Activated CD8-positive, alpha-beta memory T cell treated with anti-CD3 and anti-CD28 coated beads, Interleukin-2, amount 10 ng/mL, durations not matched to agents 7 days and 5 days (primary cell): ENCODE measurements at regions not wholly inside any gene's neighbourhood (a gene's known extent, or its start where the extent isn't known, plus 50 kb on each side); places are given as distances from the start of the nearest gene placed in this dataset.
"Not testable (repeated sequence)": the region's sequence is repeated elsewhere in the genome, so short reads cannot be mapped to it uniquely, and the experiment has no call there.

ENCODE experiments used
- ATAC-seq: fragments of 150-1000 bp; cut with Tn5 transposase; one replicate; pipeline ENCODE4 v1.10.0; 2021; ENCODE audit warnings: moderate library complexity
- CTCF ChIA-PET: fragments of 350-600 bp; sonication (Branson Sonifier 250); formaldehyde crosslinking; loops from one replicate; lab custom pipeline; 2021; ENCODE audit warnings: antibody characterized with exemption; lab: Charles Lee
- DNase-seq: peaks from one replicate; pipeline ENCODE4 v3.0.0-alpha.2; 2020
- H3K27ac Mint-ChIP-seq: one replicate; pipeline ENCODE4 v1.8.0; 2021; ENCODE audit warnings: mild to moderate bottlenecking, mixed read lengths
- H3K27me3 Mint-ChIP-seq: one replicate; pipeline ENCODE4 v1.8.0; 2021; ENCODE audit warnings: mixed read lengths
- H3K36me3 Mint-ChIP-seq: one replicate; pipeline ENCODE4 v1.8.0; 2021; ENCODE audit warnings: mild to moderate bottlenecking, mixed read lengths
- H3K4me1 Mint-ChIP-seq: one replicate; pipeline ENCODE4 v1.8.0; 2021; ENCODE audit warnings: mixed read lengths
- H3K4me3 Mint-ChIP-seq: one replicate; pipeline ENCODE4 v1.8.0; 2021; ENCODE audit warnings: mild to moderate bottlenecking, moderate library complexity, mixed read lengths
- H3K9me3 Mint-ChIP-seq: one replicate; pipeline ENCODE4 v1.8.0; 2022; ENCODE audit warnings: low read depth, mixed read lengths

DNA sequence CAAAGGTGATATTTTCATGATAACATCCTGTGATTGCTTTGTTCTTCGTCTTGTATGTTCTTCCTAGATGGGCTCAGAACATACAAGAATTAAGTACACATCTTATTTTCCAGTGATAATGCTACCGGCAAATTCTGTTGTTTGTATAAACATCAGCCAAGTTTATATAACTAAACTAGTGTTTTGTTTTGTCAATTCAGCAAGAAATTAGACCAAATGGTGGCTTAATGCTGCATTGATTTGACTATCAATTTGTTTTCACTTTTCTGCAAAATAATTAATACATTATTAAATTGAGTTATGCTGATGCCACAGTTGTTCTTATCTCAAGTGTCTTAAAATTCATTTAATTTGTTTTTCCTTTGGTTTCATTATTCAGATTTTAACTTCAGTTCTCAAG lies 177.7 kb downstream of the OR4F29 start:
- H3K27ac Mint-ChIP-seq, DNase-seq, H3K36me3 Mint-ChIP-seq, H3K4me3 Mint-ChIP-seq, CTCF ChIA-PET, H3K27me3 Mint-ChIP-seq, ATAC-seq, H3K9me3 Mint-ChIP-seq, H3K4me1 Mint-ChIP-seq: not testable (repeated sequence)

DNA sequence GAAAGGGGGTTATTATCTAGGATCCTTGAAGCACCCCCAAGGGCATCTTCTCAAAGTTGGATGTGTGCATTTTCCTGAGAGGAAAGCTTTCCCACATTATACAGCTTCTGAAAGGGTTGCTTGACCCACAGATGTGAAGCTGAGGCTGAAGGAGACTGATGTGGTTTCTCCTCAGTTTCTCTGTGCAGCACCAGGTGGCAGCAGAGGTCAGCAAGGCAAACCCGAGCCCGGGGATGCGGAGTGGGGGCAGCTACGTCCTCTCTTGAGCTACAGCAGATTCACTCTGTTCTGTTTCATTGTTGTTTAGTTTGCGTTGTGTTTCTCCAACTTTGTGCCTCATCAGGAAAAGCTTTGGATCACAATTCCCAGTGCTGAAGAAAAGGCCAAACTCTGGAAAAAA lies 183.7 kb downstream of the OR4F29 start:
- H3K9me3 Mint-ChIP-seq, H3K4me3 Mint-ChIP-seq, H3K4me1 Mint-ChIP-seq, H3K27me3 Mint-ChIP-seq, H3K27ac Mint-ChIP-seq, H3K36me3 Mint-ChIP-seq, ATAC-seq, CTCF ChIA-PET: not testable (repeated sequence)
- DNase-seq: peak; percentile 84
